ENCODE measurements at regions not wholly inside any gene's neighbourhood (a gene's known extent, or its start where the extent isn't known, plus 50 kb on each side); places are given as distances from the start of the nearest gene placed in this dataset.
"Not testable (repeated sequence)": the region's sequence is repeated elsewhere in the genome, so short reads cannot be mapped to it uniquely, and the experiment has no call there.

GRCh38 chr7:54940748-54941147, 78.1 kb upstream of the EGFR start:
- DNase-seq = no peak
- TF ChIP-seq POLR2A (IDR thresholded peaks at IDR 0.05; ENCODE audit: low read length) = no peak

DNA sequence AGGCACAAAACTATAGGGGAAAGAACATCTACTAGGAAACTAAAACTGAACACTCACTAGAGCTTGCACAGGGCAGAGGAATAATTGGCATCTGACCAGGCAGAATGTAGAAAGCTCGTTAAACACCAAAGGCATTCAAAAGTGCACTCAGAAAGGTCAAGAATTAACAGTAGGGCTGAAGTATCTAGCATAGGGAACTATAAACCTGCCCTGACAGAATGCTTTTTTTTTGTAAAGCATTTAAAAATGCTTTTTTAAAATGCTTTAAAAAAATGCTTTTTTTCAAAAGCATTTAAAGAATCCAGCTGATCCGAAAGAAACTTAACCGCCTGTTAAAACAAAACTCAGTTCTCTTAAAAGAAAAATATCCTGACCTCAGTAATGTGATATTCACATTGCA, 74.6 kb upstream of the EGFR start:
- TF ChIP-seq POLR2A (IDR thresholded peaks at IDR 0.05; ENCODE audit: low read length) = no peak
- no peak for TF ChIP-seq GATA1 (IDR thresholded peaks at IDR 0.05; ENCODE audit: low read depth, low read length)
- no peak for DNase-seq

DNA sequence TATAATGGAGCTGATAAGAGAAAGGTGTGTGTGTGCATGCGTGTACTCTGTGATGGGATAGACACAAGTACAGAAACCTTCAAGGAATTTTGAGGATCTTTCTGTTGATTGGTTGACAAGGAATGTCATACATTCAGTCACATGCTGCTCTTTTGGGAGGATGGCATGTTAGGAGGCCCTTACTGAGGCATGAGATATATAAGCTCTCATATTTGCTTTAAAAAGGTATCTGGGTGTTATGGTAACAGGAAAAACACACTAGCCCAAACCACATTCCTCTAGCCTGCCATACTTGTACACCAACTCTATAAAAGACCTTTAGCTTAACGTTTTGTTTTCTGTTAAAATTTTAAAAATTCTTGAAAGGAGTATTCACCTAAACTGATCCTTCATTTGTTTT, 72.5 kb upstream of the EGFR start:
- no peak for DNase-seq
- TF ChIP-seq GATA1 (IDR thresholded peaks at IDR 0.05; ENCODE audit: low read depth, low read length) (no peak), POLR2A (IDR thresholded peaks at IDR 0.05; ENCODE audit: low read length) (no peak)

- no peak for TF ChIP-seq POLR2A (IDR thresholded peaks at IDR 0.05; ENCODE audit: low read length)
- DNase-seq = no peak
These were observed 72.1 kb upstream of the EGFR start for GRCh38 chr7:54946764-54947163.

GRCh38 chr7:54947266-54947665, 71.6 kb upstream of the EGFR start:
- no peak for TF ChIP-seq GATA1 (IDR thresholded peaks at IDR 0.05; ENCODE audit: low read depth, low read length)
- TF ChIP-seq POLR2A (IDR thresholded peaks at IDR 0.05; ENCODE audit: low read length) = no peak
- no peak for DNase-seq

GRCh38 chr7:54949514-54949913, 69.3 kb upstream of the EGFR start:
- not testable (repeated sequence) for DNase-seq

GRCh38 chr7:54955296-54955695, 63.5 kb upstream of the EGFR start:
- TF ChIP-seq POLR2A (IDR thresholded peaks at IDR 0.05; ENCODE audit: low read length) = no peak
- TF ChIP-seq GATA1 (IDR thresholded peaks at IDR 0.05; ENCODE audit: low read depth, low read length) = no peak
- no peak for DNase-seq

DNA sequence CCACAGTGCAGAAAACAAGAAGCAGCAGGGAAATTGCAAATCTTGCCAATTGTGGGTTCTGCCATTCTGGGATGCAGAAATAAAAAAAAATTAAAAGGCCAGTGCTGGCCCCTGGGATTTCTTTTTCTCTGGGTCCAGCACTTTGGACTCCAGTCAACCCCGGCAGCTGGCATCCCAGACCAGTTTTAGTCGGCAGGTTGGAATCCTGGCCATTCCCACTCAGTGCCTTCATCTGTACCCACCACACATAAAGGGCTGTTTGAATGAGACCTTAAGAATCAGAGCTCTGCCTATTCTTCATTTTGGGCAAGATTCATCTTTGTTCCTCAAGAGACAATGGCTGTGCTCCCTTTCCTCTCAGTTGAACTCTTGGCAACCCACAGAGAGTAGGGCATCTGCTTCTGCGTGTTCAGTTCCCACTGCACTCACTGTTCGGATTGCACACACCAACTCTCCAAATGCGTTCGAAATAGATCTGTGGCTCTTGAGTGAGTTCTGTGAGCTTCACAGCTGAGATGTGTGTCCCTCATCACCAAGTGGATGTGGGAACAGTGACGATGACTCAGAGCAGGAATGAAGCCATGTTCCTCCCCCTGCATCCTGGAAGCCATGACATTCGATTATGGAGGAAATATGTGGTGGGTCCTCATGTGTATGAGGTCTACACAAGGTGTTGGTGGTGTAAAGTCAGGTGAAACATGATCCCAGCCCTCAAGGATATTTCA, 63.0 kb upstream of the EGFR start:
- DNase-seq = no peak
- TF ChIP-seq GATA1 (IDR thresholded peaks at IDR 0.05; ENCODE audit: low read depth, low read length) = no peak
- TF ChIP-seq POLR2A (IDR thresholded peaks at IDR 0.05; ENCODE audit: low read length) = no peak

GRCh38 chr7:54956865-54957264, 62.0 kb upstream of the EGFR start:
- TF ChIP-seq GATA1 (IDR thresholded peaks at IDR 0.05; ENCODE audit: low read depth, low read length) (no peak), POLR2A (IDR thresholded peaks at IDR 0.05; ENCODE audit: low read length) (no peak)

GRCh38 chr7:54960517-54960916, 58.3 kb upstream of the EGFR start:
- TF ChIP-seq GATA1 (IDR thresholded peaks at IDR 0.05; ENCODE audit: low read depth, low read length) = no peak
- no peak for TF ChIP-seq POLR2A (IDR thresholded peaks at IDR 0.05; ENCODE audit: low read length)
- no peak for DNase-seq

More at GRCh38 chr7:54956865-54957264, 62.0 kb upstream of the EGFR start:
- no peak for DNase-seq

GRCh38 chr7:54961391-54961790, 57.4 kb upstream of the EGFR start:
- TF ChIP-seq GATA1 (IDR thresholded peaks at IDR 0.05; ENCODE audit: low read depth, low read length) (no peak), POLR2A (IDR thresholded peaks at IDR 0.05; ENCODE audit: low read length) (no peak)
- no peak for DNase-seq

DNA sequence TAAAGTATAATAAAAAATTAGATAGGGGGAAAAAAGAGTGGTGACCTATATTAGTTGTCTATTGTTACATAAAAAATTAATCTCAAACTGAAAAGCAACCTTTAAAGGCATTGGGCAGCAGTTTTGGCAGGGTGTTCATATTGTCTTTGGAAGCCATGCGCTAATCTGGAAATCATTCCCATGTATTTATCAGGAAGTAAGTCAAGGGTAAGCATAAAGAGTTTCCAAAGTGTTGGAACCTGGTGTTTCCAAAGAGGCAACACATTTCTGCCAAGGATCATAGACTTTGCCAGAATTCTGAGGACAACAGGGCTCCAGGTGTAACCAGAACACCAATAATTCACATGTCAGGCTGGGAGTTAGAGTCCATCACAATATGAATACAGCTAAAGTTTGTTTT, 55.7 kb upstream of the EGFR start:
- TF ChIP-seq GATA1 (IDR thresholded peaks at IDR 0.05; ENCODE audit: low read depth, low read length) (no peak), POLR2A (IDR thresholded peaks at IDR 0.05; ENCODE audit: low read length) (no peak)
- DNase-seq = no peak

DNA sequence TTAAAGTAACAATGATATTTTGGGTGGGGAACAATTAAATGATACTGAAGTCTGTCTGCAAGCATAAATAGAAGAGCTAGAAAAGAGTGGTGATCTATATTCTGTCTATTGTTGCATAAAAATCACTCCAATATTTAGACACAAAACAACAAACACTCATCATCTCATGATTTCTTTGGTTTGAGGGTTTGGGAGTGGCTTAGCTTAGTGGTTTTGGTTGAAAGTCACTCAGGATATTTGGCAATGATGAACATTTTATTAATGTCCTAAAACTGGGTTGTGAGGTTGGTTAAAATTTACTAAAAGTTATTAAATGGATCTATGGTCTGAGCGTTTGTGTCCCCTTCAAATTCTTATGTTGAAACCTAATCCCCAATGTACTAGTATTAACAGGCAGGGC, 54.7 kb upstream of the EGFR start:
- DNase-seq = no peak

DNA sequence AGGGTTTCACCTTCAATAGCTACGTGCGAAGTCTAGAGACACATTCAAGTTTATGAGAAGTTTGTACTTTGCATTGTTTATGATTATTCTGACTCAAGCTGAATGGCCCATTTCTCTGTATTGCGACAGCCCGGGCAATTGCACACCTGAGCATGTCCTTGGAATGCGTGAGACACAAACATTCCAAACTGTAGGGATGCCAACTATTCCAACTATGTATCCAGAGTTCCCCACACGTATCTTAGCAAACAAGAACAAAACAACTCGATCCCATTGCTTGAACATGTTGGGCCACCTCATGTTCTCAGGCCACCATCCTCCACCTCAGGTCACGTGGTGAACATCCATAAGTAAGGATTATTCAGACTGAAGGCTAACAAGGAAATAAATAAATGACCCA, 51.4 kb upstream of the EGFR start:
- TF ChIP-seq POLR2A (IDR thresholded peaks at IDR 0.05; ENCODE audit: low read length) = no peak
- no peak for TF ChIP-seq GATA1 (IDR thresholded peaks at IDR 0.05; ENCODE audit: low read depth, low read length)
- DNase-seq = no peak

More for the DNA sequence above, 54.7 kb upstream of the EGFR start:
- TF ChIP-seq POLR2A (IDR thresholded peaks at IDR 0.05; ENCODE audit: low read length) (no peak), GATA1 (IDR thresholded peaks at IDR 0.05; ENCODE audit: low read depth, low read length) (no peak)

GRCh38 chr7:54968018-54968417, 50.8 kb upstream of the EGFR start:
- no peak for DNase-seq
- TF ChIP-seq POLR2A (IDR thresholded peaks at IDR 0.05; ENCODE audit: low read length) = no peak
- TF ChIP-seq GATA1 (IDR thresholded peaks at IDR 0.05; ENCODE audit: low read depth, low read length) = no peak
